Activated CD8-positive, alpha-beta T cell treated with anti-CD3 and anti-CD28 coated beads for 36 hours (primary cell): ENCODE measurements at regions not wholly inside any gene's neighbourhood (a gene's known extent, or its start where the extent isn't known, plus 50 kb on each side); places are given as distances from the start of the nearest gene placed in this dataset.

Source experiments
- ATAC-seq: fragments of 200-7000 bp; cut with Tn5 transposase; one replicate; pipeline ENCODE4 v1.10.0; 2021; ENCODE audit warnings: mild to moderate bottlenecking, moderate library complexity
- CTCF ChIA-PET: fragments of 350-600 bp; sonication (Branson Sonifier 250); formaldehyde crosslinking; loops from one replicate; lab custom pipeline; 2021; ENCODE audit warnings: antibody characterized with exemption; lab: Charles Lee
- POLR2A ChIA-PET: fragments of 350-600 bp; sonication (Branson Sonifier 250); formaldehyde crosslinking; loops from one replicate; lab custom pipeline; 2021; ENCODE audit warnings: antibody characterized with exemption; lab: Charles Lee
- DNase-seq: peaks from one replicate; pipeline ENCODE4 v3.0.0-alpha.2; 2020
- H3K27ac Mint-ChIP-seq: one replicate; pipeline ENCODE4 v1.8.0; 2021; ENCODE audit warnings: mild to moderate bottlenecking, mixed read lengths
- H3K27me3 Mint-ChIP-seq: one replicate; pipeline ENCODE4 v1.8.0; 2021; ENCODE audit warnings: mixed read lengths
- H3K36me3 Mint-ChIP-seq: one replicate; pipeline ENCODE4 v1.8.0; 2021; ENCODE audit warnings: low read depth, mixed read lengths
- H3K4me1 Mint-ChIP-seq: one replicate; pipeline ENCODE4 v1.8.0; 2021; ENCODE audit warnings: low read depth, mixed read lengths
- H3K4me3 Mint-ChIP-seq: one replicate; pipeline ENCODE4 v1.8.0; 2021; ENCODE audit warnings: mild to moderate bottlenecking, moderate library complexity, mixed read lengths
- H3K9me3 Mint-ChIP-seq: one replicate; pipeline ENCODE4 v1.8.0; 2021; ENCODE audit warnings: mixed read lengths
- intact Hi-C: fragments of 100-400 bp; cut with micrococcal nuclease; formaldehyde crosslinking; loops from one replicate; pipeline ENCODE4 v1.10.0; 2022
- TF ChIP-seq, protein P1 (sequence below): fragments of 200-600 bp; IDR thresholded peaks from one replicate; pipeline ENCODE4 v1.8.0; 2022; ENCODE audit warnings: antibody characterized with exemption, mild to moderate bottlenecking

DNA sequence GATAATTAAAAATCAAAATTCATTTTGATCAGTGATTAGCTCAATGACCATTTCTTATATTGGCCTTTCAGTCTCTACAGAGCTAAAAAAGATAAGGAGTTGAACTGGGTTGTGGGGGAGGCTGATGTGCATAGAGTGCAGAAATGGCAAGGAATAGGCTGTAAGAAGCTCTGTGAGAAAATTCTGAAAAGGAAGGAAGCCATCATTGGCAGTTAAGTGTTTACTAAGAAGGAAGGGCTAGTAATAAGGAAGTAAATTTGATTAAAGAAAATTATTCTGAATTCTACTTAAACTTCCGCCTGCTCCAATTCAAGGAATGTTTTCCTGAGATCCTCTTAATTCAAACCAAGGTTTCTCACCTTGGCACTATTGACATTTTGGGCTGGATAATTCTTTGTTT is 187.5 kb downstream of the MZT1 start:
- ChIA-PET POLR2A (interaction anchor here (0.6 kb wide), 1 partner anchor 1272 kb away, joined by 3 read pairs; no protein-coding TSS in a partner anchor), CTCF (no interaction called here)
- ATAC-seq (no peak), DNase-seq (no peak)
- TF ChIP-seq, protein P1, sequence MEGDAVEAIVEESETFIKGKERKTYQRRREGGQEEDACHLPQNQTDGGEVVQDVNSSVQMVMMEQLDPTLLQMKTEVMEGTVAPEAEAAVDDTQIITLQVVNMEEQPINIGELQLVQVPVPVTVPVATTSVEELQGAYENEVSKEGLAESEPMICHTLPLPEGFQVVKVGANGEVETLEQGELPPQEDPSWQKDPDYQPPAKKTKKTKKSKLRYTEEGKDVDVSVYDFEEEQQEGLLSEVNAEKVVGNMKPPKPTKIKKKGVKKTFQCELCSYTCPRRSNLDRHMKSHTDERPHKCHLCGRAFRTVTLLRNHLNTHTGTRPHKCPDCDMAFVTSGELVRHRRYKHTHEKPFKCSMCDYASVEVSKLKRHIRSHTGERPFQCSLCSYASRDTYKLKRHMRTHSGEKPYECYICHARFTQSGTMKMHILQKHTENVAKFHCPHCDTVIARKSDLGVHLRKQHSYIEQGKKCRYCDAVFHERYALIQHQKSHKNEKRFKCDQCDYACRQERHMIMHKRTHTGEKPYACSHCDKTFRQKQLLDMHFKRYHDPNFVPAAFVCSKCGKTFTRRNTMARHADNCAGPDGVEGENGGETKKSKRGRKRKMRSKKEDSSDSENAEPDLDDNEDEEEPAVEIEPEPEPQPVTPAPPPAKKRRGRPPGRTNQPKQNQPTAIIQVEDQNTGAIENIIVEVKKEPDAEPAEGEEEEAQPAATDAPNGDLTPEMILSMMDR = no peak
- Mint-ChIP-seq H3K27ac (no peak overlapping the region), H3K4me3 (no peak overlapping the region), H3K9me3 (no peaks in the 10 kb centered on the region), H3K36me3 (no peaks in the 10 kb centered on the region), H3K27me3 (no peaks in the 10 kb centered on the region), H3K4me1 (no peaks in the 10 kb centered on the region)
- intact Hi-C loops = no loop called here

DNA sequence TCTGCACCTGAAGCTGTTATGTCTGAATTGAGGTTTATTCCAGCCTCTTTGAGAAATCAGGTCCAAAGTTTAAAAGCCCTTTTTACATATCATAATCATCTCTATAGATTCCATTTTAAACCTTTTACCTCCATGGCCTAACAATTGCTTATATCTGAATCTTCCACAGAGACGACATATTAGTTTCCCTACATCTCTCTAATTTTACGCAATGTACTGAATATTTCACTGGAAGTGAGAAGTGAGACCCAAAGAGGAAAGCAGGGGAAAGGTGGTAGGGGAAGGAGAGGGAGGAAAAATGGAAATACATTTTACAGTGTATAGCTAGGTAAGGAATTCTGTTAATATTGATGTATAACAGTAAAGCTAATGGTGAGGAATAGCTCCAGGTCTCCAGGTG is 189.6 kb downstream of the MZT1 start:
- DNase-seq (no peak), ATAC-seq (no peak)
- H3K9me3 Mint-ChIP-seq = no peaks in the 10 kb centered on the region
- CTCF ChIA-PET = no interaction called here
- no peaks in the 10 kb centered on the region for H3K36me3 Mint-ChIP-seq
- no peak overlapping the region for H3K27ac Mint-ChIP-seq
- TF ChIP-seq, protein P1 = no peak
- POLR2A ChIA-PET = no interaction called here
- no peak overlapping the region for H3K4me3 Mint-ChIP-seq
- no peaks in the 10 kb centered on the region for H3K27me3 Mint-ChIP-seq
- no peaks in the 10 kb centered on the region for H3K4me1 Mint-ChIP-seq
- intact Hi-C loops = no loop called here

DNA sequence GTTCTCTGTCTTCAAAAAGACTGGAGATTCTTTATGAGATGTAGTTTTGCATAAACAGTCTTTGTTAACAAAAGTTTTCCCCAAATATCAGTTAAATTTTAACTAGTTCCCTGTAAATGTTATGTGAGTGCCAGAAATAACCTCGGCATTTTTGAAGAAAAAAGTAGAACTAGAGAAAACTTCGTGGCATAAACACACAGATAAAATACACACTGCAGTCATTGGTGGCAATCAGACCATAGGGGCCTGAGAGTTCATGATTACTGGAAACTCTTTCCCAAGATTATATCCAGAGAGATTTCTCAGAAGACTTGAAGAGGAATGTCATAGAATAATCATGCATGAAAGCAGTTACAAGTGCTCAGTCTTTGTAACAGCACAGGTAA is 190.0 kb downstream of the MZT1 start:
- no peak for ATAC-seq
- Mint-ChIP-seq H3K4me1 (no peaks in the 10 kb centered on the region), H3K36me3 (no peaks in the 10 kb centered on the region), H3K4me3 (no peak overlapping the region), H3K9me3 (no peaks in the 10 kb centered on the region), H3K27me3 (no peaks in the 10 kb centered on the region), H3K27ac (no peak overlapping the region)
- POLR2A ChIA-PET = no interaction called here
- TF ChIP-seq, protein P1 = no peak
- CTCF ChIA-PET = no interaction called here
- intact Hi-C loops = no loop called here
- DNase-seq = no peak

DNA sequence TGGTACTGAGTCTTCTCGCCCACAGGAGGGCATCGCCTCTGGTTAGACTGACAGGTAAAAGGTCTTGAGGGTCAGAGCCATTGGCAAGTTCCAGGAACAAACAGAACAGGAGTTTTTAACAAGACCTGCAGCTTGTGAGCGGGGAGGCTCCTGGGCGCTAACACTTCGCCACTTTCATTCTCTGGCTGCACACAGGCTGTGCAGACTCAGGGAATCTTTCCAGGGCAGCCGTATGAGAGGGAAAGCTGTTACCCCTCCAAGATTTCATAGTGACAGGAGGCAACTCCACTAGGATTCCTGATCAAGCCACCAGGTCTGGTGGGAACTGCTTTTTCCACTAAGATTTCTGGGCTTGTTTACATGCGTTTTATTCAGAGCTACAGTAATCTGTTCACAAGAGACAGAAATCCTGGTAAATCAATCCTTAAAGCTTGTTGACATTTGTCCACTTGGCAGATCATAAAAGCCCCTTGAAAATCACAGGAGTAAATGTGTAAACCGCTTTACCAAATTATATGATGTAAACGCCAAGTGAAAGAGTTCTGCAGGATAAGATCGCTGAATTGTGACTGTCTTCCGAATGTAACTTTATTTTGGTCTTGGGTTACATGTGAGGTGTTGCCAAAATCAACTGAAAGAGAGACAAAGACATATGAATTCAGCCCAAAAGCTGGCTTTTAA is 190.6 kb downstream of the MZT1 start:
- ChIA-PET POLR2A (no interaction called here), CTCF (no interaction called here)
- ATAC-seq (no peak), DNase-seq (no peak)
- intact Hi-C loops = no loop called here
- Mint-ChIP-seq H3K4me1 (no peaks in the 10 kb centered on the region), H3K27me3 (no peaks in the 10 kb centered on the region), H3K4me3 (no peak overlapping the region), H3K9me3 (no peaks in the 10 kb centered on the region), H3K27ac (no peak overlapping the region), H3K36me3 (no peaks in the 10 kb centered on the region)
- TF ChIP-seq, protein P1 = no peak

DNA sequence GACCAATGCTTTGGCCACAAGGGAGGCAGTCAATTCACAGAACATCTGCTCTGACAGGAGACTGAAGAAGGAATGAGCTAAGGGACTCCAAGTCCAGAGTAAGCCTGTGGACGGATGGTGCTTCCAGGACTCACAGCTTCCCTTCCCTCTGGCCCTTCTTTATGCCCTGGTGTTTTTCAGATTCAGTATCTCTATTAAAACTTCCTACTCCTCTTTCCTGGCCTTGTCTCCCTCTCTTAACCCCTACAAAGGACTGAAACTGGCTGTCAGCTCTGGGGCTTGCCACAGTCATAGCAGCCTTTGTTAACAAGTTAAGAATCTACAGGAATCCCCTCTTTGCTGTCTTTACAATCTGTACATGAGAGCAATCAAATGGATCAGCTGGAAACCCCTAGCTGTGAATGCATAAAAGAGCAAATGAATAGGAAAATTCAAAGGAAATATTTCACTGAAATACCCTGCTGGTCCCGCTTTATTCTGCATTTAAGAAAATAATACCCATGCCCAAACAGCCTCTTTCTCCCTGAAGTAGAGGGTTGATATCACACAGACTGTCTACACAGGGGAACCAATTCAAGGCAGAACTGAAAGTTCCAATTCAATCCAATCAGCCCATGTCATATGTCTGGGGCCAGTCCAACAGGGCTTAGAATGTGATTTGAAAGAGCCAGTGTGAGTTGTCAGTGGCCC is 192.3 kb downstream of the MZT1 start:
- CTCF ChIA-PET = interaction anchor here (1.2 kb wide), 1 partner anchor 24 kb away, joined by 3 read pairs; no protein-coding TSS in a partner anchor
- TF ChIP-seq, protein P1 = no peak
- POLR2A ChIA-PET = no interaction called here
- H3K27me3 Mint-ChIP-seq = no peaks in the 10 kb centered on the region
- no peaks in the 10 kb centered on the region for H3K4me1 Mint-ChIP-seq
- no peak overlapping the region for H3K27ac Mint-ChIP-seq
- no peak overlapping the region for H3K4me3 Mint-ChIP-seq
- H3K36me3 Mint-ChIP-seq = no peaks in the 10 kb centered on the region
- intact Hi-C loops = no loop called here
- ATAC-seq = no peak
- no peak for DNase-seq
- H3K9me3 Mint-ChIP-seq = no peaks in the 10 kb centered on the region
